ENCODE measurements at regions not wholly inside any gene's neighbourhood (a gene's known extent, or its start where the extent isn't known, plus 50 kb on each side); places are given as distances from the start of the nearest gene placed in this dataset.

- no peak for TF ChIP-seq CTCF (conservative IDR thresholded peaks at IDR 0.05)
- H3K4me1 Mint-ChIP-seq: no peaks in the 10 kb centered on the region
- H3K4me3 Mint-ChIP-seq: no peak overlapping the region
These were observed 1105.3 kb upstream of the LCORL start for GRCh38 chr4:19126903-19127302.

More at GRCh38 chr4:19126903-19127302, 1105.3 kb upstream of the LCORL start:
- no peaks in the 10 kb centered on the region for H3K9me3 ChIP-seq (ENCODE audit: control insufficient read depth, low read depth, low read length)
- H3T11ph ChIP-seq (ENCODE audit: low read length): no peak overlapping the region
- no peak overlapping the region for H2AK5ac ChIP-seq (ENCODE audit: insufficient read length, low read length)
- no peaks in the 10 kb centered on the region for H3K27me3 Mint-ChIP-seq (ENCODE audit: low read depth)
- no CpG with 5 or more reads among the region's 4 CpGs for WGBS (ENCODE audit: extremely low coverage, insufficient read length, low lambda C conversion rate)
- no peak overlapping the region for H3K27ac ChIP-seq (ENCODE audit: insufficient read length, low read depth, low read length)
- DNase-seq: no peak
- H3K9me3 Mint-ChIP-seq: no peaks in the 10 kb centered on the region
- no peaks in the 10 kb centered on the region for H3K79me2 ChIP-seq (ENCODE audit: insufficient read depth, low read length)
- no peak overlapping the region for H4K91ac ChIP-seq (ENCODE audit: insufficient read length, low read depth, low read length)
- no peak overlapping the region for H3K4ac ChIP-seq (ENCODE audit: low read depth, low read length)
- no peaks in the 10 kb centered on the region for H3K23me2 ChIP-seq (ENCODE audit: insufficient read length, low read depth, low read length, poor library complexity, severe bottlenecking)
- no peak overlapping the region for H2BK15ac ChIP-seq (ENCODE audit: low read depth, low read length)
- H2BK12ac ChIP-seq (ENCODE audit: insufficient read length, low read depth, low read length): no peak overlapping the region
- no peaks in the 10 kb centered on the region for H3K4me1 ChIP-seq (ENCODE audit: insufficient read depth, low read length)
- no peak overlapping the region for H2BK20ac ChIP-seq (ENCODE audit: low read depth, low read length, poor library complexity, severe bottlenecking)
- H2BK120ac ChIP-seq (ENCODE audit: low read depth, low read length, poor library complexity, severe bottlenecking): no peak overlapping the region
- H3K4me2 ChIP-seq (ENCODE audit: insufficient read depth, insufficient read length, low read length): no peak overlapping the region
- H3K79me1 ChIP-seq (ENCODE audit: insufficient read depth, low read depth, low read length, poor library complexity, severe bottlenecking): no peaks in the 10 kb centered on the region
- H3K36me3 Mint-ChIP-seq (ENCODE audit: insufficient read depth in 1 of 3, low read depth in 3 of 3): no peaks in the 10 kb centered on the region
- no peak overlapping the region for H3K9ac ChIP-seq (ENCODE audit: extremely low read depth, insufficient read length, low read length)
- no peak overlapping the region for H2BK5ac ChIP-seq (ENCODE audit: insufficient read length, low read length)
- no peaks in the 10 kb centered on the region for H4K20me1 ChIP-seq (ENCODE audit: control insufficient read depth, insufficient read depth, insufficient read length)
- no peak overlapping the region for H3K18ac ChIP-seq (ENCODE audit: insufficient read length, low read depth, low read length)
- no peak overlapping the region for H3K27ac Mint-ChIP-seq
- no peak overlapping the region for H2AFZ ChIP-seq (ENCODE audit: low read length)
- H3K23ac ChIP-seq (ENCODE audit: insufficient read length, low read depth, low read length): no peak overlapping the region
- no peaks in the 10 kb centered on the region for H3K27me3 ChIP-seq (ENCODE audit: insufficient read depth, low read length)
- no peak overlapping the region for H4K8ac ChIP-seq (replicated peaks; ENCODE audit: insufficient read length, low read depth, low read length)
- no peak overlapping the region for H3K14ac ChIP-seq (ENCODE audit: insufficient read depth, low read length)
- H4K5ac ChIP-seq (ENCODE audit: insufficient read length, low read depth, low read length): no peak overlapping the region
- H3K56ac ChIP-seq (ENCODE audit: insufficient read length, low read depth, low read length): no peak overlapping the region
